Neural progenitor cell (in vitro differentiated cells): ENCODE measurements at regions not wholly inside any gene's neighbourhood (a gene's known extent, or its start where the extent isn't known, plus 50 kb on each side); places are given as distances from the start of the nearest gene placed in this dataset.

ENCODE experiments used
- DNase-seq: peaks from one replicate; pipeline ENCODE4 v3.0.0-alpha.2; 2016; ENCODE audit warnings: low spot score
- H2AFZ ChIP-seq: fragments of 200-600 bp; sonication (generic); replicated peaks from 2 replicates; pipeline ENCODE4 v1.6.1; 2016; ENCODE audit warnings: antibody characterized with exemption
- H3F3A ChIP-seq: fragments of 200-600 bp; sonication (generic); 2 replicates; pipeline ENCODE4 v1.6.1; 2016; ENCODE audit warnings: antibody characterized with exemption, low read depth
- H3K27ac ChIP-seq: fragments of 200-600 bp; sonication (generic); 2 replicates; pipeline ENCODE4 v1.5.1; 2016; ENCODE audit warnings: mild to moderate bottlenecking
- H3K27me3 ChIP-seq: fragments of 200-600 bp; sonication (generic); 2 replicates; pipeline ENCODE4 v1.6.1; 2016; ENCODE audit warnings: mild to moderate bottlenecking, moderate library complexity
- H3K36me3 ChIP-seq: fragments of 200-600 bp; sonication (generic); 2 replicates; pipeline ENCODE4 v1.5.1; 2016
- H3K4me1 ChIP-seq: fragments of 200-600 bp; sonication (generic); 2 replicates; pipeline ENCODE4 v1.6.1; 2016; ENCODE audit warnings: mixed run types
- H3K4me2 ChIP-seq: fragments of 200-600 bp; sonication (generic); 2 replicates; pipeline ENCODE4 v1.6.1; 2016
- H3K4me3 ChIP-seq: fragments of 200-600 bp; sonication (generic); 2 replicates; pipeline ENCODE4 v1.5.1; 2016
- H3K79me2 ChIP-seq: fragments of 200-600 bp; sonication (generic); 2 replicates; pipeline ENCODE4 v1.6.1; 2016; ENCODE audit warnings: low read depth
- H3K9ac ChIP-seq: fragments of 200-600 bp; sonication (generic); 2 replicates; pipeline ENCODE4 v1.6.1; 2016
- H3K9me3 ChIP-seq: fragments of 200-600 bp; sonication (generic); 2 replicates; pipeline ENCODE4 v1.5.1; 2016; ENCODE audit warnings: low read depth
- H4K20me1 ChIP-seq: fragments of 200-600 bp; sonication (generic); 2 replicates; pipeline ENCODE4 v1.6.1; 2016; ENCODE audit warnings: low read depth
- H3K27ac Mint-ChIP-seq: 3 replicates; pipeline ENCODE4 v1.8.0; 2021; ENCODE audit warnings: mixed read lengths
- H3K27me3 Mint-ChIP-seq: 2 replicates; pipeline ENCODE4 v1.8.0; 2022; ENCODE audit warnings: low read depth, mild to moderate bottlenecking, inconsistent platforms, moderate library complexity, mixed read lengths; ENCODE audit not compliant: insufficient read depth
- H3K36me3 Mint-ChIP-seq: 3 replicates; pipeline ENCODE4 v1.8.0; 2021; ENCODE audit warnings: mixed read lengths
- H3K4me1 Mint-ChIP-seq: 3 replicates; pipeline ENCODE4 v1.8.0; 2021; ENCODE audit warnings: mixed read lengths
- H3K4me3 Mint-ChIP-seq: 3 replicates; pipeline ENCODE4 v1.8.0; 2021; ENCODE audit warnings: mild to moderate bottlenecking, moderate library complexity, mixed read lengths
- H3K9me3 Mint-ChIP-seq: 3 replicates; pipeline ENCODE4 v1.8.0; 2020; ENCODE audit warnings: mixed read lengths
- EZH2 ChIP-seq: fragments of 200-600 bp; sonication (generic); IDR thresholded peaks from 2 replicates; pipeline ENCODE4 v1.6.1; 2017; ENCODE audit warnings: antibody characterized with exemption, mild to moderate bottlenecking, moderate library complexity
- EZH2phosphoT487 ChIP-seq: fragments of 200-600 bp; sonication (generic); IDR thresholded peaks from 2 replicates; pipeline ENCODE4 v1.6.1; 2017; ENCODE audit warnings: antibody characterized with exemption
- TF ChIP-seq, protein P1 (sequence below): fragments of 200-600 bp; sonication (generic); IDR thresholded peaks from 2 replicates; pipeline ENCODE4 v1.5.1; 2017; ENCODE audit warnings: antibody characterized with exemption, mild to moderate bottlenecking

DNA sequence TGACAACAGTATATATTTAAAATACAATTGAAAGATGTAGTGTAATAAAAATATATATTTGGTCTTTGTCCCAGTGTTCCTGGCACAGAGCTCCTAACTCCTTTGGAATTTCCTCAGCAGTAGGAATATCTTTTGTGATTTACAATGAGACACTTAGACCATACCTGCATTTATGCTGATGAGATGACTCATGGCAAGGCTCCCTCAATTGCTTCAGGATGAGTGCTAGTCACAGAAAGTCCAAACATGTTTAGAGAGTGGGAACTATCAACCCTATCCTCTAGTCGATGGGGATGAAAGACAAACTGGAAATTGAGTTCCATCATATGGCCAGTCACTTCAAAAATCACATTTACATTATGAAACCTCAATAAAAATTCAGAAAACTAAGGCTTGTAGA is 588.3 kb upstream of the LMCD1 start:
- Mint-ChIP-seq H3K27ac (no peak overlapping the region), H3K4me1 (no peaks in the 10 kb centered on the region), H3K27me3 (peaks cover 2% of the 10 kb centered on the region), H3K36me3 (no peaks in the 10 kb centered on the region), H3K4me3 (no peak overlapping the region), H3K9me3 (no peaks in the 10 kb centered on the region)
- Histone ChIP-seq H3K27ac (no peak overlapping the region), H3K4me2 (no peak overlapping the region), H3K4me1 (no peaks in the 10 kb centered on the region), H3K9ac (no peak overlapping the region), H3K4me3 (no peak overlapping the region), H4K20me1 (no peaks in the 10 kb centered on the region), H2AFZ (no peak overlapping the region), H3K36me3 (no peaks in the 10 kb centered on the region), H3K27me3 (no peaks in the 10 kb centered on the region), H3F3A (no peaks in the 10 kb centered on the region), H3K9me3 (no peaks in the 10 kb centered on the region), H3K79me2 (no peaks in the 10 kb centered on the region)
- no peak for TF ChIP-seq EZH2phosphoT487
- TF ChIP-seq, protein P1, sequence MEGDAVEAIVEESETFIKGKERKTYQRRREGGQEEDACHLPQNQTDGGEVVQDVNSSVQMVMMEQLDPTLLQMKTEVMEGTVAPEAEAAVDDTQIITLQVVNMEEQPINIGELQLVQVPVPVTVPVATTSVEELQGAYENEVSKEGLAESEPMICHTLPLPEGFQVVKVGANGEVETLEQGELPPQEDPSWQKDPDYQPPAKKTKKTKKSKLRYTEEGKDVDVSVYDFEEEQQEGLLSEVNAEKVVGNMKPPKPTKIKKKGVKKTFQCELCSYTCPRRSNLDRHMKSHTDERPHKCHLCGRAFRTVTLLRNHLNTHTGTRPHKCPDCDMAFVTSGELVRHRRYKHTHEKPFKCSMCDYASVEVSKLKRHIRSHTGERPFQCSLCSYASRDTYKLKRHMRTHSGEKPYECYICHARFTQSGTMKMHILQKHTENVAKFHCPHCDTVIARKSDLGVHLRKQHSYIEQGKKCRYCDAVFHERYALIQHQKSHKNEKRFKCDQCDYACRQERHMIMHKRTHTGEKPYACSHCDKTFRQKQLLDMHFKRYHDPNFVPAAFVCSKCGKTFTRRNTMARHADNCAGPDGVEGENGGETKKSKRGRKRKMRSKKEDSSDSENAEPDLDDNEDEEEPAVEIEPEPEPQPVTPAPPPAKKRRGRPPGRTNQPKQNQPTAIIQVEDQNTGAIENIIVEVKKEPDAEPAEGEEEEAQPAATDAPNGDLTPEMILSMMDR, result no peak
- no peak for TF ChIP-seq EZH2
- no peak for DNase-seq

DNA sequence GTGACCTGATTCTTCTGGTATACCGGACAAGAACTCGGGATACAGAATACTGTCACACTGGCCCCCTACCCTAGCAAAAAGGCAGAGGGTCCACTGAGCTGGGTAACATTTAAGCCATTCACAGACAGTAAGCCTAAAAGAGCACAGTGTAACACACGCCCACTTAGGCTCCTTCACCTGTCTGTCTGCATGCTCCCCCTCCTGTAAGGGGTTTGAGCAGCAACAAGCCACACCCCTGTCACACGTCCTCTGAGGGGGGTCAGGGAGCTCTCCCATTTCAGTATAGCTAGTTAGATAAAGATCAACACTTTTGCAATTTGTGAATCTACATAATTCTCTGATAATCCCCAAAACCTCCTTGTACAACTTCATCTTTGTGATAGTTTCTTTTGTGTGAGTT is 586.3 kb upstream of the LMCD1 start:
- Histone ChIP-seq H3K79me2 (no peaks in the 10 kb centered on the region), H3K36me3 (no peaks in the 10 kb centered on the region), H3K27ac (no peak overlapping the region), H2AFZ (no peak overlapping the region), H4K20me1 (no peaks in the 10 kb centered on the region), H3K4me2 (no peak overlapping the region), H3K9ac (no peak overlapping the region), H3K4me3 (no peak overlapping the region), H3K9me3 (no peaks in the 10 kb centered on the region), H3K4me1 (peaks cover 6% of the 10 kb centered on the region), H3K27me3 (no peaks in the 10 kb centered on the region), H3F3A (no peaks in the 10 kb centered on the region)
- no peaks in the 10 kb centered on the region for H3K36me3 Mint-ChIP-seq
- no peak overlapping the region for H3K4me3 Mint-ChIP-seq
- H3K27me3 Mint-ChIP-seq, result peaks cover under 1% of the 10 kb centered on the region
- H3K9me3 Mint-ChIP-seq, result no peaks in the 10 kb centered on the region
- TF ChIP-seq, protein P1, result no peak
- TF ChIP-seq EZH2phosphoT487 (no peak), EZH2 (no peak)
- DNase-seq, result no peak
- H3K4me1 Mint-ChIP-seq, result no peaks in the 10 kb centered on the region
- no peak overlapping the region for H3K27ac Mint-ChIP-seq

DNA sequence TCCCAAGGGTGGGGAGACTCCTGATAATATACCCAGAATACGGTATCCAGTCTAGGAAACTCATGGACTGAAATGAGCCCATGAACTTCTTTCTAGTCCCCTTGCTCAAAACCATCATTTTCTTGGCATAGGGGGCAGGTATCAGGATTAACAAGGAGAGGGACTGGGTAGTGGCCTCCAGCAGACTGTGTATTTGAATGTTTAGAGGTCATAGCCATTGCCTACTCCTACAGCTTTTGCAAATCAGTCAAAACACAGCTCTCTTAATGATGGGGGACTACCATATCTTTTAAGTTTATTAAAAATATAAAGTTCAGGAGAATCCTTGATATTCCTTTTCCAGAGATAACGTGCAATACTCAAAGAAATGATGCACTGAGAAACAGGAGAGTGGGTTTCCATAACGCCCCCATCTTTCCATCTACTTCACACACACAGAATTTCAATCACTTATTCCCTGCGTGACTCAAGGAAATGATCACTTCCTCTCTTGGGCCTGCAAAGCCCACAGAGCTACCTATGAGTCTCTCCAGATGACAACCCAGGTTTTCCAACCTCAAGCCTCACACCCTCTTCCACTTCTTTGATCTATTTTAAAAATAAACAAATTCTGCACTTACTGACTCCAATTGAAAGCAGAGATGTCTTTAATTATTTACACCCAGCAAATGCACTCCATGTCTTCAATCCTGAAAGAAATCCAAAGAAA is 584.0 kb upstream of the LMCD1 start:
- Mint-ChIP-seq H3K4me3 (no peak overlapping the region), H3K27ac (no peak overlapping the region), H3K27me3 (peaks cover 2% of the 10 kb centered on the region), H3K9me3 (peaks cover 2% of the 10 kb centered on the region), H3K36me3 (no peaks in the 10 kb centered on the region), H3K4me1 (no peaks in the 10 kb centered on the region)
- H3K9ac ChIP-seq, result no peak overlapping the region
- H3K27me3 ChIP-seq, result no peaks in the 10 kb centered on the region
- TF ChIP-seq, protein P1, result no peak
- TF ChIP-seq EZH2 (no peak), EZH2phosphoT487 (no peak)
- no peak for DNase-seq
- H3K27ac ChIP-seq, result no peak overlapping the region
- H2AFZ ChIP-seq, result no peak overlapping the region
- no peaks in the 10 kb centered on the region for H3K36me3 ChIP-seq
- no peaks in the 10 kb centered on the region for H3K9me3 ChIP-seq
- no peaks in the 10 kb centered on the region for H3F3A ChIP-seq
- H3K4me1 ChIP-seq, result peaks cover 6% of the 10 kb centered on the region
- no peak overlapping the region for H3K4me2 ChIP-seq
- no peaks in the 10 kb centered on the region for H4K20me1 ChIP-seq
- H3K79me2 ChIP-seq, result no peaks in the 10 kb centered on the region
- no peak overlapping the region for H3K4me3 ChIP-seq
